Lung (tissue), 11 donors: ENCODE measurements at regions not wholly inside any gene's neighbourhood (a gene's known extent, or its start where the extent isn't known, plus 50 kb on each side); places are given as distances from the start of the nearest gene placed in this dataset.

ENCODE experiments used
- ATAC-seq: fragments of 200-7000 bp; cut with Tn5 transposase; one replicate; pipeline ENCODE4 v1.9.1; 2020; ENCODE audit warnings: moderate number of reproducible peaks; ENCODE audit not compliant: insufficient read depth, low FRiP score
- DNase-seq, 3 donors: peaks; one replicate each; pipeline ENCODE4 v3.0.0-alpha.2; 2013 to 2017
- H3K27ac ChIP-seq, 2 donors: one replicate each; pipeline ENCODE4 v1.5.1; 2013; ENCODE audit warnings: mild to moderate bottlenecking in 2 of 2, moderate library complexity in 2 of 2, control low read depth in 1 of 2, inconsistent platforms in 1 of 2, low read depth in 1 of 2, low read length in 1 of 2
- H3K27me3 ChIP-seq, 3 donors: one replicate each; pipeline ENCODE4 v1.5.1; 2013; ENCODE audit warnings: low read length in 2 of 3; ENCODE audit not compliant: control insufficient read depth in 3 of 3, insufficient read depth in 3 of 3
- H3K36me3 ChIP-seq, 4 donors: one replicate each; pipeline ENCODE4 v1.5.1; 2013; ENCODE audit warnings: low read length in 4 of 4, mild to moderate bottlenecking in 1 of 4, moderate library complexity in 1 of 4; ENCODE audit not compliant: control insufficient read depth in 4 of 4, insufficient read depth in 4 of 4
- H3K4me1 ChIP-seq, 5 donors: one replicate each; pipeline ENCODE4 v1.5.1; 2013; ENCODE audit warnings: low read length in 5 of 5, mild to moderate bottlenecking in 2 of 5, moderate library complexity in 1 of 5; ENCODE audit not compliant: control insufficient read depth in 5 of 5, insufficient read depth in 5 of 5
- H3K4me3 ChIP-seq: one replicate; pipeline ENCODE4 v1.5.1; 2013; ENCODE audit warnings: mild to moderate bottlenecking, control low read depth, moderate library complexity
- H3K9ac ChIP-seq, 2 donors: one replicate each; pipeline ENCODE4 v1.5.1; 2013; ENCODE audit warnings: low read length in 2 of 2, control low read depth in 1 of 2; ENCODE audit not compliant: insufficient read depth in 1 of 2
- H3K9me3 ChIP-seq, 4 donors: one replicate each; pipeline ENCODE4 v1.5.1; 2013; ENCODE audit warnings: low read length in 3 of 4, mild to moderate bottlenecking in 1 of 4, moderate library complexity in 1 of 4; ENCODE audit not compliant: control insufficient read depth in 4 of 4, insufficient read depth in 3 of 4
- CTCF ChIP-seq: IDR thresholded peaks from 2 replicates; pipeline ENCODE4 v1.5.1; 2012; ENCODE audit warnings: mild to moderate bottlenecking; ENCODE audit errors: control extremely low read depth, extremely low read depth
- WGBS, 2 donors: extraction: QIAGEN DNeasy Blood & Tissue Kit; methylation state at CpG; one replicate each; pipeline ENCODE4 v1.1.7; 2013; 5-methylcytosine and 5-hydroxymethylcytosine counted together
- donor health status: control.
- donor health status: control.
- donor health status: Bipolar disorder and iron deficiency.
- donor health status: healthy.
- donor health status: DM: yes; HTN: yes; CAD: no.

DNA sequence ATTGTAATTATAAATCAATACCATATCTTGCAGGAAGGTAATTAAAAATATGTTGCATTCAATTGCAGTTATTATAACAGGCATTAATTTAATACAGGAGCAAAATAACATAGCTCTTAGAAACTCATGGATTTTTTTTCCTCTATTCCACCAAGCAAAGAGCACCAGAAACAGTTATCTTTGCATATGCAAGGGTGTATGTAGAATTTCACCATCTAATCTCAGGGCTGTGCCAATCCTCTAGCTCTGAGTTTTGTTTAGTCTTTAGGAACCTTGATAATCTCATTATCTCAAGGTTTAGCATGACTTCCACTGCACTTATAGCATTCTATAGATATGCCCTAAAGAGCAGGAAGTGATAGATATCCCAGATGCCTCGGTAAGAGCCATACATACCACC, 197.5 kb downstream of the VEGFC start:
- ATAC-seq, result no peak
- WGBS, 2 donors, result 59 to 73% methylated on average over 1 of the region's 1 CpG
- H3K9me3 ChIP-seq, result peaks cover 0 to 4% (median under 1%) of the 10 kb centered on the region in 4 donors

DNA sequence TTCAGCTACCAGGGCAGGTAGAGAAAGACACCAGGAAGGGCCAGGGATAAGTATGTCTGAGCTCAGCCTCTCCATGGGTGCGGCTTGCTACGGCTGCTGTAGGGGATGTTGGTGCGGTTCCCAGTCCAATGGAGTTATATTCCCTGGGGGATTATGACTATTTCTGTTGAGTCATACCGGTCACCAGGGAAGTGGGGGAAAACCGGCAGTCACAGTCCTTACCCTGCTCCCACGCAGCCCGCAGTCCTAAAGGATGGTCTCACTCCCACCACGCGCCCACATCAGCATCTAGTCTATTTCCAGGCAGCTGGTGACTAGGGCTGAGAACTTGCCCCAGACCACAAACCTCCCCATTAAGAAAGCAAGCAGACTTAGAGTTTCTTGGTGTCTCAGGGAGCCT, 191.6 kb downstream of the VEGFC start:
- no peaks in the 10 kb centered on the region for H3K9me3 ChIP-seq
- no peaks in the 10 kb centered on the region for H3K27me3 ChIP-seq
- TF ChIP-seq CTCF, result no peak
- ATAC-seq (no peak), DNase-seq (no peak)
- H3K4me3 ChIP-seq, result no peak overlapping the region
- no peak overlapping the region for H3K9ac ChIP-seq
- no peaks in the 10 kb centered on the region for H3K36me3 ChIP-seq
- no peaks in the 10 kb centered on the region for H3K4me1 ChIP-seq
- no peak overlapping the region for H3K27ac ChIP-seq
- WGBS, 2 donors, result 91 to 94% methylated on average over 9 of the region's 9 CpGs

More for the DNA sequence above, 197.5 kb downstream of the VEGFC start:
- H3K27me3 ChIP-seq, result no peaks in the 10 kb centered on the region
- no peak for DNase-seq
- peaks cover 0 to 17% (median 0%) of the 10 kb centered on the region in 5 donors for H3K4me1 ChIP-seq
- H3K4me3 ChIP-seq, result no peak overlapping the region
- no peak for TF ChIP-seq CTCF
- H3K36me3 ChIP-seq, result no peaks in the 10 kb centered on the region
- H3K27ac ChIP-seq, result no peak overlapping the region
- no peak overlapping the region for H3K9ac ChIP-seq

- no peaks in the 10 kb centered on the region for H3K27me3 ChIP-seq
- no peak overlapping the region for H3K27ac ChIP-seq
- H3K36me3 ChIP-seq, result no peaks in the 10 kb centered on the region
- peaks cover 0 to 10% (median 0%) of the 10 kb centered on the region in 5 donors for H3K4me1 ChIP-seq
- H3K9me3 ChIP-seq, result peaks cover 0 to under 1% (median 0%) of the 10 kb centered on the region in 4 donors
- 91 to 95% methylated on average over 11 of the region's 11 CpGs for WGBS, 2 donors
- ATAC-seq (no peak), DNase-seq (no peak)
- no peak for TF ChIP-seq CTCF
- H3K9ac ChIP-seq, result no peak overlapping the region
- H3K4me3 ChIP-seq, result no peak overlapping the region
Observed at GRCh38 chr4:176607807-176608206, 184.9 kb downstream of the VEGFC start.

DNA sequence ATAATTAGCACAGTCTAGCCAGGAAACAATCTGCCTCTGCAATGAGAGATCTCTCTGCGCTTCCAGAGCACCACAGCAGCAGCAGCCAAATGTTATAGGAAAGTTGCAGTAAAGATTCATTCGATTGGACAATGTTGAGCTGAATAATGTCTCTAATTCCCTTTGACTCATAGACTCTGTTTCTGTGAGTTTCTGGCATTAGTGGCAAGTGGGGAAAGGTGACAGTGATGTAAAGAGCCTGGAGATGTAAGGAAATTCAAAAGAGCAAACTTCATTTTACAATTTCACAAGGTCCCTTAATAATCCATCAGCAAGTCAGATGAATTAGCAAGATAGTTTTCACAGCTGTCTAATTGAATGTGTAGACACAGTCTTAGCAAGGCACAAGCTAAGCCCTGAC, 184.4 kb downstream of the VEGFC start:
- no peaks in the 10 kb centered on the region for H3K27me3 ChIP-seq
- H3K36me3 ChIP-seq, result no peaks in the 10 kb centered on the region
- no peak for TF ChIP-seq CTCF
- peaks cover 0 to 2% (median 0%) of the 10 kb centered on the region in 4 donors for H3K9me3 ChIP-seq
- DNase-seq (peak; percentile 34 to 92 (median 80)), ATAC-seq (no peak)
- no peak overlapping the region for H3K4me3 ChIP-seq
- 76 to 88% methylated on average over 2 of the region's 2 CpGs for WGBS, 2 donors
- H3K9ac ChIP-seq, result no peak overlapping the region
- H3K4me1 ChIP-seq, result peaks cover 0 to 10% (median 0%) of the 10 kb centered on the region in 5 donors
- H3K27ac ChIP-seq, result no peak overlapping the region
